ENCODE measurements at regions not wholly inside any gene's neighbourhood (a gene's known extent, or its start where the extent isn't known, plus 50 kb on each side); places are given as distances from the start of the nearest gene placed in this dataset.
"Not testable (repeated sequence)": the region's sequence is repeated elsewhere in the genome, so short reads cannot be mapped to it uniquely, and the experiment has no call there.

DNA sequence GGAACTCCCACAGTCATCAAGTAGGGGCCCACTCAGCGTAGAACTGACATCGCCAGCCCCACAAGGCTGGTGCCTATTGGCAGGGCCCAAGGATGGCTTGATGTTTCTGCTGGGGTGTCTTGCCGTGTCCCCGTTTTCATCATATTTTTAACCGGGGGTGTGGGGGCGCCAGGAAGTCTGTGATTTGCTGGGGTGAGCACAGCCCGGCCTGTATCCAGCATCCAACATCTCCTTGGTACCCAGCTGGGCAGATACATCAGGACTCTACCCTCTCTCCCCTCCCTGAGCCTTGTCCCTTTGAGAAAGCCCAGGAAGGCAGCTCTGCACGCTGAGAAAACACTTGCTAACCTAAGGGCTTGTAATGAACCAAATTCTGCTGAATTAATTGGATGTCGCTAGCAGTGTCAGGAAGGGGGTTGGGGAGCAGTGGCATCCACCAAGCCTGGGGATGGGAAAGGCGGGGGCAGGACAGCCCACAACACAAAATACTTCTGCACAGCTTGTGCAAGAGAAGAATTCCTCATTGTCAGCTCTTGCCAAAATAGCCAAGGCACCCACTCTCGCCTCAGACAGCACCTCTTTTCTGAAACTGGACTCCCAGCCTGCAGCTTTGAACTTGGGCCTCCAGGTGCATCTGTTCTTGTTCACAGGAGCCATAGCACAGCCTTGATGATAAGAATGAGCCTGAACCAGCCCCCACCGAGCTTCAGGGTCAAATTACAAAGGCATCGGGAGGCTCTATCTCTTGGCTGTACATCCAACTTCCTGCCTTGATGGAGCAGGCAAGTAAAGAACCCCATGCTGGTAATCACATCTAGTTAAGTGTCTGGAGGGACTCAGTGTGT lies 63.7 kb upstream of the LYRM9 start:
- H3K27me3 Mint-ChIP-seq = peaks cover 3% of the 10 kb centered on the region
- ATAC-seq = no peak
- H3K4me3 Mint-ChIP-seq = no peak overlapping the region
- no peaks in the 10 kb centered on the region for H3K36me3 Mint-ChIP-seq (ENCODE audit: low read depth)
- CTCF ChIA-PET = interaction anchor here (0.7 kb wide), 1 partner anchor 803 kb away, joined by 3 read pairs; no protein-coding TSS in a partner anchor
- no peak overlapping the region for H3K27ac Mint-ChIP-seq
- POLR2A ChIA-PET = no interaction called here
- no peak for DNase-seq
- H3K4me1 Mint-ChIP-seq = no peaks in the 10 kb centered on the region
- H3K9me3 Mint-ChIP-seq (ENCODE audit: low read depth) = no peaks in the 10 kb centered on the region
- intact Hi-C loops (cut with DNase I, micrococcal nuclease) = loop anchor here in 1 of 2 experiments (5.0 kb wide), 1 partner anchor 40 kb away; no protein-coding TSS in a partner anchor

DNA sequence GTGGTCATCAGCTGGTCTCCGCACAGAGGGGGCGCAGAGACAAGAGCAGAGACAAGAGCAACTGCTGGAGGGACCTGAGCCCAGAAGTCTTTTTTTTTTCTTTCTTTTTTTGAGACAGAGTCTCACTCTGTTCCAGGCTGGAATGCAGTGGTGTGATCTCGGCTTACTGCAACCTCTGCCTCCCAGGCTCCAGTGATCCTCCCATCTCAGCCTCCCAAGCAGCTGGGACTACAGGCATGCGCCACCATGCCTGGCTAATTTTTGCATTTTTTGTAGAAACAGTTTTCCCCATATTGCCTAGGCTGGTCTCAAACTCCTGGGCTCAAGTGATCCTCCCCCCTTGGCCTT lies 64.3 kb upstream of the LYRM9 start:
- H3K9me3 Mint-ChIP-seq (ENCODE audit: low read depth); CTCF ChIA-PET; H3K27ac Mint-ChIP-seq; DNase-seq; H3K4me1 Mint-ChIP-seq; ATAC-seq; H3K27me3 Mint-ChIP-seq; H3K4me3 Mint-ChIP-seq; H3K36me3 Mint-ChIP-seq (ENCODE audit: low read depth); POLR2A ChIA-PET: not testable (repeated sequence)
- intact Hi-C loops (cut with DNase I, micrococcal nuclease) = loop anchor here in 1 of 2 experiments (5.0 kb wide), 1 partner anchor 40 kb away; no protein-coding TSS in a partner anchor

DNA sequence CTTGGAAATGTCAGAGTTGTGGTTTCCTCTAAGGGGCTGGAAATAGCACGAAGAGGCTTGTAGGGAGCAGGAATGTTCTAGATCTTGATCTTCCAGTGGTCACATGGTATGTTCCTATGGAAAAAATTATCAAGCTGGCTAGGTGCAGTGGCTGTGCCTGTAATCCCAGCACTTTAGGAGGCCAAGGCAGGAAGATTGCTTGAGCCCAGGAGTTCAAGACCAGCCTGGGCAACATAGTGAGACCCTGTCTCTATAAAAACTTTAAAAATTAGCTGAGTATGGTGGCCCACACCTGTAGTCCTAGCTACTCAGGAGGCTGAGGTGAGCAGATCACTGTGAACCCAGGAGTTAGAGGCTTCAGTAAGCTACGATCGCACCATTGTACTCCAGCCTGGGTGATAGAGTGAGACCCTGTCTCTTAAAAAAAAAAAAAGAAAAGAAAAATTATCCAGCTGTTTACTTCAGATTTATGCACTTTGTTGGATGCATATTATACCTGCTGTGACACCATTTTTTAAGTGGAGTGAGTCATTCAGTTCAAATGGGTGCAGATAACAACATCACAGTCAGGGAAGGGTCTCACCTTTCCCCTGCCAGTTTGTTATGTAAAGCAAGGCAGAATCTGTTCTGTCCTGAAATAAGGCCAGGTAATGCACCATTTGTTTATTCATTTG lies 65.7 kb upstream of the LYRM9 start:
- Mint-ChIP-seq H3K4me3 (no peak overlapping the region), H3K4me1 (no peaks in the 10 kb centered on the region), H3K9me3 (ENCODE audit: low read depth) (no peaks in the 10 kb centered on the region), H3K27ac (no peak overlapping the region), H3K36me3 (ENCODE audit: low read depth) (no peaks in the 10 kb centered on the region), H3K27me3 (peaks cover 2% of the 10 kb centered on the region)
- no peak for DNase-seq
- ChIA-PET POLR2A (no interaction called here), CTCF (interaction anchor here (0.7 to 1.0 kb wide), 2 partner anchors 181 to 216 kb away, joined by 3 to 5 read pairs; no protein-coding TSS in a partner anchor)
- intact Hi-C loops (cut with DNase I, micrococcal nuclease) = loop anchor here in 1 of 2 experiments (5.0 kb wide), 1 partner anchor 38 kb away; no protein-coding TSS in a partner anchor
- no peak for ATAC-seq

DNA sequence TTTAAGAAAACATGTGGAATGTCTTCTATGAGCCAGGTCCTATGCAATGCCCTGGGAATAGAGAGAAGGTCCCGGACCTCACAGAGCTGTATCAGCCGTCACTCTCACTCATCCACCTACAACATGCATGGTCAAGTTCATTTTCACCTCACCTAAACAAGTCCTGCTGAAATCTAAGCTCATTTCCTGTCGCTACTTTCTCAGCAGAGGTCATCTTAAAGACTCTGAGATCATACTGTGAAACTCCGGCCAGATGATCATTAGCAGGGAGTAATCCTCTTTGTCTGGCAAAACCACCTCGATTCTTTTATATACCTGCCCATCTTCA lies 66.2 kb upstream of the LYRM9 start:
- no peak overlapping the region for H3K4me3 Mint-ChIP-seq
- ATAC-seq (no peak), DNase-seq (no peak)
- no peaks in the 10 kb centered on the region for H3K9me3 Mint-ChIP-seq (ENCODE audit: low read depth)
- CTCF ChIA-PET = interaction anchor here (0.7 kb wide), 1 partner anchor 191 kb away, joined by 4 read pairs; no protein-coding TSS in a partner anchor
- intact Hi-C loops (cut with DNase I, micrococcal nuclease) = loop anchor here in 1 of 2 experiments (5.0 kb wide), 1 partner anchor 38 kb away; no protein-coding TSS in a partner anchor
- H3K36me3 Mint-ChIP-seq (ENCODE audit: low read depth) = no peaks in the 10 kb centered on the region
- H3K27ac Mint-ChIP-seq = no peak overlapping the region
- POLR2A ChIA-PET = no interaction called here
- H3K27me3 Mint-ChIP-seq = peaks cover 2% of the 10 kb centered on the region
- no peaks in the 10 kb centered on the region for H3K4me1 Mint-ChIP-seq

DNA sequence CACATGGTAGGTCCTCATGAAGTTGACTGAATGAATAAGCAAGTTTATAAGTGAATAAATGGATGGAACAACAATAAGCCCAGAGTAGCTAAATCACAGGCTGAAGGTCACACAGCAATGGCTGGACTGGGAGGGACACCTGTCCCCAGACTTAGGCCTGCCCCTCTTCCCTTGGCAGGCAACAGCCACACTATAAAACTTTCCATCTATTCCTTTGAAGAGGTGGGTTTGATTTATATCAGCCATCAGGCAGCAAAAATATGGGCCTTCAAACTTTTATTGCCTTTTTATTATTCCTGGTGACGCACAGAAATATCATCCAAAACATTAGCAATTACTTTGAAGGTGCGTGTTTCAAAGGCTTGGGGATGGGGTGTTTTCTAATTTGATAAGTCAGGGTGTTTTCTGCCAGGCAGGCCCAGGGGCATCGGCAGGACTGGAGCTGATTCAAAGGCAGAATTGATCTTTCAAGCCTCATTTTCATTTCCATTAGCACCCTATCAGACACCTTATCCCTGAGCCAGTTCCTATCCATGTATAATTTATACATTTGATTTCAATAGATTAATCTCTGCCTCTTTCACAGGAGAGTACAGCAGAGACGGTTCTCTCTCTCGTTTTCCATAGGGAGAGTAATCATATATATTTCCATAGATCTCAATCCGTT lies 67.2 kb upstream of the LYRM9 start:
- POLR2A ChIA-PET = no interaction called here
- intact Hi-C loops (cut with DNase I, micrococcal nuclease) = no loop called here
- peaks cover 2% of the 10 kb centered on the region for H3K27me3 Mint-ChIP-seq
- no peak for DNase-seq
- CTCF ChIA-PET = interaction anchor here (0.7 kb wide), 1 partner anchor 190 kb away, joined by 4 read pairs; no protein-coding TSS in a partner anchor
- no peaks in the 10 kb centered on the region for H3K9me3 Mint-ChIP-seq (ENCODE audit: low read depth)
- no peak overlapping the region for H3K4me3 Mint-ChIP-seq
- H3K36me3 Mint-ChIP-seq (ENCODE audit: low read depth) = no peaks in the 10 kb centered on the region
- ATAC-seq = no peak
- H3K27ac Mint-ChIP-seq = no peak overlapping the region
- no peaks in the 10 kb centered on the region for H3K4me1 Mint-ChIP-seq

DNA sequence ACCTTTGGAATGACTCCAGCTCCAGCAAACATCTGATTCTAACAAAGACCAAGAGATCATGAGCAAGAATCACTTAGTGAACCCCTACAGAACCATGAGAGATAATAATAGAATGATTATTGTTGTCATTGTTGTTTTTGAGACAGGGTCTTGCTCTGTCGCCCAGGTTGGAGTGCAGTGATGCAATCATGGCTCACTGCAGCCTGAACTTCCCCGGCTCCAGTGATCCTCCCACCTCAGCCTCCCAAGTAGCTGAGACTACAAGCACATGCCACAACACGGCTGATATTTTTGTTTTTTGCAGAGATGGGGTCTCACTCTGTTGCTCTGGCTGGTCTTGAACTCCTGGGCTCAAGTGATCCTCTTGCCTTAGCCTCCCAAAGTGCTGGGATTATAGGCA lies 69.4 kb upstream of the LYRM9 start:
- H3K9me3 Mint-ChIP-seq (ENCODE audit: low read depth); POLR2A ChIA-PET; CTCF ChIA-PET; H3K27me3 Mint-ChIP-seq; DNase-seq; ATAC-seq; H3K27ac Mint-ChIP-seq; H3K4me3 Mint-ChIP-seq; intact Hi-C loops (cut with DNase I, micrococcal nuclease); H3K36me3 Mint-ChIP-seq (ENCODE audit: low read depth); H3K4me1 Mint-ChIP-seq: not testable (repeated sequence)

DNA sequence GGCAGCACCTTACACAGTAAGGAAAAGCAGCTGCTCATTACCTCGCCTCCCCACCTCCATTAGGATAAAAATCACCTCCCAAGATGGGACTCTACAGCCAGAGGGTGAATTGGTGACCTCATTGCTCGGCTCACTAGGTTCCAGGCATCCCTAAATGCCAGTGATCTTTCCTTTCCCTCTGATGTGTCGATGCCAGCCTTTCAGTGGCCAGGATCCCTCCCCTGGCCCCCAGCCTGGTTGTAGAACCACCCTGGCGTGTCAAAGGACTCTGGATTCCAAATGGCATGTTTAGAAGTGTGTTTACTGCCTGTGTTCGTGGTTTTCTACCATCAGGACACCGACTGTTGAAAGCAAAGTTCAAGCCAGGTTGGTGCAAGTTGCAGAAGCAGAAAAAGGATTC lies 72.1 kb upstream of the LYRM9 start:
- ChIA-PET CTCF (no interaction called here), POLR2A (interaction anchor here (1.0 kb wide), 1 partner anchor 76 kb away, joined by 3 read pairs; no protein-coding TSS in a partner anchor)
- Mint-ChIP-seq H3K4me3 (no peak overlapping the region), H3K27me3 (peaks cover 6% of the 10 kb centered on the region), H3K27ac (no peak overlapping the region), H3K4me1 (no peaks in the 10 kb centered on the region), H3K36me3 (ENCODE audit: low read depth) (no peaks in the 10 kb centered on the region), H3K9me3 (ENCODE audit: low read depth) (no peaks in the 10 kb centered on the region)
- no peak for DNase-seq
- ATAC-seq = no peak
- intact Hi-C loops (cut with DNase I, micrococcal nuclease) = no loop called here

DNA sequence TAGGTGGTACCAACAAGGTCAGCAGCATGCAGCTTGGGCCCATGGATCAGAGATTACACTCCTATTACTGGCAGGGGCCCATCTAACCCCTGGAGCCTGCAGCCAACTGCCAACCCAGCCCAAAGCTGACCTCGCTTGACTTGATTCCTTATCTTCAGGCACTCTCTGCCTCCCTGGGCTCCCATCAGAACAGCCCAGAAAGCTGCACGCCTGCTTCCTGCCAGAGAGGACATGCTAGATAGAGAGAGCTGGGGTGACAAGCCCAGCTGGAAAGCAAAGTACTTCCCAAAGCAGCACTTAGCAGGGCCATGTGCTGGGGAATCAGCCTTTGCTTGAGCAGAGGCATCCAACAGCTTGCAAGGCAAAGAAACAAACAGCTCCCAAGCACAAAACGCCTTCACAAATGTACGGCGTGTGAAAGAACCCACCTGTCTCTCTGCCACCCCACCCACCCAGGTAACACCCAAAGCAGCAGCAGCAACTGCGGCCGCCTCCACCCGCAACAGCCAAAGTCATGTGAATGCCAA lies 74.2 kb upstream of the NLK start:
- no peak for ATAC-seq
- Mint-ChIP-seq H3K4me1 (no peaks in the 10 kb centered on the region), H3K9me3 (ENCODE audit: low read depth) (no peaks in the 10 kb centered on the region), H3K36me3 (ENCODE audit: low read depth) (no peaks in the 10 kb centered on the region), H3K27me3 (peaks cover 4% of the 10 kb centered on the region), H3K27ac (no peak overlapping the region), H3K4me3 (no peak overlapping the region)
- ChIA-PET CTCF (interaction anchor here (0.9 kb wide), 1 partner anchor 283 kb away, joined by 3 read pairs; no protein-coding TSS in a partner anchor), POLR2A (no interaction called here)
- no peak for DNase-seq
- intact Hi-C loops (cut with DNase I, micrococcal nuclease) = no loop called here

DNA sequence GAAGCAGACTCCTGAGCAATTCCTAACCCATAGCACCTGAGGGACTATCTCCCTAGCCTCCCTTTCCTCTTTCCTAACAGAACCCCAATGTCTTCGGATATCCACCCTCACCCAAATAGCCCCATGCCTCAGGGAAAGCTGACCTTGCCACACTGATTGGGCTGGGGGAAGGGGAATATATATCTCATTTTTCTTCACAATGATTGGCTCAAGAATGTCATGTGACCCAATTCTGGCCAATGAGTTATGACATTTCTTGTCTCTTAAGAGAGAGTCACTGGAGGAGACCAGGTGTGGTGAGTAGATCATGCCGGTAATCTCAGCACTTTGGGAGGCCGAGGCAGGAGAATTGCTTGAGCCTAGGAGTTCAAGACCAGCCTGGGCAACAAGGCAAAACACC lies 71.9 kb upstream of the NLK start:
- ChIA-PET CTCF (no interaction called here), POLR2A (no interaction called here)
- intact Hi-C loops (cut with DNase I, micrococcal nuclease) = no loop called here
- ATAC-seq (no peak), DNase-seq (no peak)
- no peak overlapping the region for H3K27ac Mint-ChIP-seq
- H3K4me3 Mint-ChIP-seq = no peak overlapping the region
- no peaks in the 10 kb centered on the region for H3K4me1 Mint-ChIP-seq
- no peaks in the 10 kb centered on the region for H3K9me3 Mint-ChIP-seq (ENCODE audit: low read depth)
- no peaks in the 10 kb centered on the region for H3K36me3 Mint-ChIP-seq (ENCODE audit: low read depth)
- H3K27me3 Mint-ChIP-seq = peaks cover 4% of the 10 kb centered on the region

DNA sequence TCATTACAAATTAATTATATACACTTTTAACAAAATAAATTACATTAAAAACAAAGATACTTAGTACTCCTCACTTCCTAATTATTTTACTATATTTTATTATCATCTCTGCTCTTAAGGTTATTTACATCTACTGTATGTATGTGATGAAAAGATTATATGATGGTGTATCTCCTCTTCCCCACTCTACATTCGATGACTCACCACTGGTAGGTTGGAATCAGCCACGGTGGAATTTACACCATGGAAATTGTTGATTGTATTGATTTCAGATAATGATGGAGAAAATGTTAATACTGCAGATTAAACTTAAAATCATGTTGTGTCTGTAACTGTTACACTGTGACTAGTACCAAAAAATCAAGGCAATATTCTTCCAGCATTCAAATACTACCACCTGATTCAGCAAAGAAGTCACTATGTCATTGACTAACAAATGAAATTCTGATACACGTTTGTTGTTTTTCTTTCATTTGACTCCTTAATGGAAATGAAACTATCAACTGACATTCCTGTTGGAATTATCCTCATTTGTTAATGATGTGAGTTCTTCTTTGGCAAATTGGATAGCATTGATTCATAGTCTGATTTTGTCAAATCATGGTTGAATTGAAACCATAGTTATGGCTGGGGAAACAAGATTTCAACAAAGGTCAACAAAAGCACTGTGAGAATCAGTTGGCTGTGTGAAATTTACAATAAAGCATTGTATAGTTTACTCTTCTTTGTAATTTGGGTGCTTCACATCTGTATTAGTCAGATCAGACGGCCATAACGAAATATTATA lies 69.0 kb upstream of the NLK start:
- intact Hi-C loops (cut with DNase I, micrococcal nuclease) = no loop called here
- CTCF ChIA-PET = interaction anchor here (0.7 kb wide), 1 partner anchor 9 kb away, joined by 4 read pairs; no protein-coding TSS in a partner anchor
- no peak overlapping the region for H3K4me3 Mint-ChIP-seq
- H3K9me3 Mint-ChIP-seq (ENCODE audit: low read depth) = no peaks in the 10 kb centered on the region
- DNase-seq (no peak), ATAC-seq (no peak)
- H3K4me1 Mint-ChIP-seq = no peaks in the 10 kb centered on the region
- H3K27me3 Mint-ChIP-seq = peaks cover 4% of the 10 kb centered on the region
- H3K36me3 Mint-ChIP-seq (ENCODE audit: low read depth) = no peaks in the 10 kb centered on the region
- POLR2A ChIA-PET = no interaction called here
- no peak overlapping the region for H3K27ac Mint-ChIP-seq

DNA sequence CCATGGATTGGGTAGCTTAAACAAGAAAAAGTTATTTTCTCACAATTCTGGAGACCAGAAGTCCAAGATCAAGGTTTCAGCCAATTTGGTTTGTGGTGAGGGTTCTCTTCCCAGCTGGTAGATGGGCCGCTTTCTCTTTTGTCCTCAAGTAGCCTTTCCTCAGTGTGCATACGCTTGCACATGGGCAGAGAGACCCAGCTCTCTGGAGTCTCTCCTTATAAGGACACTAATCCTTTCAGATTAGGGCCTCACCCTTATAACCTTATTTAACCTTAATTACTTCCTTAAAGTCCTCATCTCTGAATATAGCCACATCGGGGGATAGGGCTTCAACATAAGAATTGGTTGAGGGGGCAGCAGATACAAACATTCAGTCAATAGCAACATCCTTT lies 68.4 kb upstream of the NLK start:
- Mint-ChIP-seq H3K27me3 (peaks cover 4% of the 10 kb centered on the region), H3K4me3 (no peak overlapping the region), H3K36me3 (ENCODE audit: low read depth) (no peaks in the 10 kb centered on the region), H3K27ac (no peak overlapping the region), H3K9me3 (ENCODE audit: low read depth) (no peaks in the 10 kb centered on the region), H3K4me1 (no peaks in the 10 kb centered on the region)
- ChIA-PET CTCF (interaction anchor here (0.7 kb wide), 1 partner anchor 10 kb away, joined by 4 read pairs; no protein-coding TSS in a partner anchor), POLR2A (no interaction called here)
- DNase-seq = no peak
- ATAC-seq = no peak
- intact Hi-C loops (cut with DNase I, micrococcal nuclease) = no loop called here
